H1 (cell line): ENCODE measurements at regions not wholly inside any gene's neighbourhood (a gene's known extent, or its start where the extent isn't known, plus 50 kb on each side); places are given as distances from the start of the nearest gene placed in this dataset.

ENCODE experiments used
- CTCF ChIA-PET: fragments of 300-600 bp; sonication (Branson Sonifier 250); formaldehyde crosslinking; loops from one replicate; lab custom pipeline; 2021; ENCODE audit not compliant: partially characterized antibody; lab: Charles Lee
- POLR2A ChIA-PET: fragments of 300-600 bp; sonication (Branson Sonifier 250); formaldehyde crosslinking; loops from one replicate; lab custom pipeline; 2021; ENCODE audit warnings: inconsistent platforms; ENCODE audit not compliant: partially characterized antibody; lab: Charles Lee
- DNase-seq, 2 experiments: peaks; one replicate each; pipeline versions ENCODE4 v3.0.0 to v3.0.0-alpha.2; 2010 to 2022; ENCODE audit warnings: low spot score in 2 of 2, low read depth in 1 of 2, mixed read lengths in 1 of 2
- FAIRE-seq: peaks from 2 replicates; lab custom pipeline; 2011; peaks lifted over from hg19 to GRCh38; lab: Jason Lieb, UNC
- H2AFZ ChIP-seq: 2 replicates; pipeline ENCODE4 v1.8.1; 2012; ENCODE audit warnings: low read length, inconsistent platforms
- H2AK5ac ChIP-seq: 2 replicates; pipeline ENCODE4 v1.6.1; 2013; ENCODE audit warnings: low read depth, low read length
- H2BK120ac ChIP-seq: replicated peaks from 2 replicates; pipeline ENCODE3; 2013; ENCODE audit warnings: low read depth, low read length, inconsistent platforms
- H2BK12ac ChIP-seq: 2 replicates; pipeline ENCODE4 v1.6.1; 2013; ENCODE audit warnings: low read depth, low read length
- H2BK15ac ChIP-seq: 2 replicates; pipeline ENCODE4 v1.6.1; 2013; ENCODE audit warnings: low read length
- H2BK20ac ChIP-seq: 2 replicates; pipeline ENCODE4 v1.6.1; 2013; ENCODE audit warnings: low read length
- H2BK5ac ChIP-seq: 2 replicates; pipeline ENCODE4 v1.6.1; 2013; ENCODE audit warnings: low read depth, low read length
- H3K14ac ChIP-seq: 2 replicates; pipeline ENCODE4 v1.6.1; 2013; ENCODE audit warnings: inconsistent platforms; ENCODE audit not compliant: insufficient read length
- H3K18ac ChIP-seq: 2 replicates; pipeline ENCODE4 v1.6.1; 2013; ENCODE audit warnings: low read length; ENCODE audit errors: extremely low read depth
- H3K23ac ChIP-seq: 2 replicates; pipeline ENCODE4 v1.6.1; 2013; ENCODE audit warnings: inconsistent platforms; ENCODE audit not compliant: insufficient read length
- H3K23me2 ChIP-seq: 2 replicates; pipeline ENCODE4 v1.6.1; 2013; ENCODE audit warnings: low read depth, low read length
- H3K27ac ChIP-seq: 2 replicates; pipeline ENCODE4 v1.6.1; 2011; ENCODE audit warnings: low read depth, low read length, inconsistent platforms
- H3K27me3 ChIP-seq, 4 experiments: replicated peaks in 1 of 4; 1 replicate in 1 of 4; 2 replicates in 3 of 4; pipeline versions ENCODE4 v1.6.1 to v1.8.1; 2011 to 2013; ENCODE audit warnings: low read length in 3 of 4, mild to moderate bottlenecking in 3 of 4, inconsistent platforms in 2 of 4, mixed read lengths in 2 of 4, moderate library complexity in 1 of 4; ENCODE audit not compliant: control insufficient read depth in 3 of 4, insufficient read depth in 3 of 4; ENCODE audit errors: extremely low read depth in 1 of 4
- H3K36me3 ChIP-seq, 4 experiments: 2 replicates each; pipeline versions ENCODE4 v1.6.1 to v1.8.1; 2011 to 2013; ENCODE audit warnings: mild to moderate bottlenecking in 4 of 4, low read length in 3 of 4, moderate library complexity in 2 of 4, control low read depth in 1 of 4, inconsistent platforms in 1 of 4; ENCODE audit not compliant: insufficient read depth in 4 of 4, control insufficient read depth in 2 of 4
- H3K4ac ChIP-seq: replicated peaks from 2 replicates; pipeline ENCODE3; 2013; ENCODE audit warnings: low read length, low read depth, mixed read lengths, inconsistent platforms; ENCODE audit not compliant: insufficient read length
- H3K4me1 ChIP-seq, 4 experiments: replicated peaks in 1 of 4; 1 replicate in 1 of 4; 2 replicates in 3 of 4; pipeline versions ENCODE4 v1.6.1 to v1.8.1; 2011 to 2013; ENCODE audit warnings: low read length in 3 of 4, inconsistent platforms in 2 of 4, mixed read lengths in 1 of 4; ENCODE audit not compliant: insufficient read depth in 4 of 4, control insufficient read depth in 3 of 4
- H3K4me2 ChIP-seq, 2 experiments: 2 replicates each; pipeline versions ENCODE4 v1.6.1 to v1.8.1; 2011 to 2013; ENCODE audit warnings: low read depth in 2 of 2, low read length in 2 of 2, control low read depth in 1 of 2, inconsistent platforms in 1 of 2, mild to moderate bottlenecking in 1 of 2; ENCODE audit not compliant: insufficient read depth in 1 of 2
- H3K4me3 ChIP-seq, 4 experiments: fragments of 200-600, 300-600 bp in 1 of 4; sonication (generic), shearing (Covaris generic), sonication (Bioruptor Twin) in 1 of 4; 2 replicates each; pipeline versions ENCODE4 v1.5.1 to v1.8.1; 2011 to 2016; ENCODE audit warnings: low read length in 4 of 4, low read depth in 3 of 4, control low read depth in 2 of 4, inconsistent platforms in 2 of 4, mild to moderate bottlenecking in 2 of 4, mixed read lengths in 1 of 4, moderate library complexity in 1 of 4; ENCODE audit not compliant: insufficient read depth in 2 of 4; ENCODE audit errors: extremely low read depth in 1 of 4
- H3K56ac ChIP-seq: replicated peaks from 2 replicates; pipeline ENCODE3; 2013; ENCODE audit warnings: low read depth, mild to moderate bottlenecking, mixed read lengths, low read length, inconsistent platforms; ENCODE audit not compliant: insufficient read length
- H3K79me1 ChIP-seq: 2 replicates; pipeline ENCODE4 v1.6.1; 2013; ENCODE audit warnings: low read depth, low read length, control low read depth
- H3K79me2 ChIP-seq, 2 experiments: 2 replicates each; pipeline versions ENCODE4 v1.6.1 to v1.8.1; 2012 to 2013; ENCODE audit warnings: low read length in 2 of 2, mild to moderate bottlenecking in 2 of 2, inconsistent platforms in 1 of 2; ENCODE audit not compliant: insufficient read depth in 2 of 2, control insufficient read depth in 1 of 2
- H3K9ac ChIP-seq, 4 experiments: replicated peaks in 1 of 4; 1 replicate in 1 of 4; 2 replicates in 3 of 4; pipeline versions ENCODE4 v1.6.1 to v1.8.1; 2011 to 2013; ENCODE audit warnings: low read depth in 3 of 4, low read length in 3 of 4, control low read depth in 2 of 4, mild to moderate bottlenecking in 2 of 4, moderate library complexity in 2 of 4, inconsistent platforms in 1 of 4; ENCODE audit errors: extremely low read depth in 1 of 4
- H3K9me3 ChIP-seq, 2 experiments: 2 replicates each; pipeline versions ENCODE4 v1.6.1 to v1.8.1; 2012 to 2013; ENCODE audit warnings: mild to moderate bottlenecking in 2 of 2, moderate library complexity in 2 of 2, control low read depth in 1 of 2, inconsistent platforms in 1 of 2, low read depth in 1 of 2, low read length in 1 of 2, mixed read lengths in 1 of 2; ENCODE audit not compliant: insufficient read depth in 2 of 2
- H4K20me1 ChIP-seq, 2 experiments: replicated peaks in 1 of 2; 2 replicates each; pipeline versions ENCODE3 to v1.8.1; 2011 to 2013; ENCODE audit warnings: inconsistent platforms in 2 of 2, low read length in 2 of 2, mild to moderate bottlenecking in 1 of 2; ENCODE audit not compliant: insufficient read depth in 2 of 2, control insufficient read depth in 1 of 2
- H4K5ac ChIP-seq: 2 replicates; pipeline ENCODE4 v1.6.1; 2013; ENCODE audit warnings: low read length, low read depth, mixed read lengths, inconsistent platforms; ENCODE audit not compliant: insufficient read length
- H4K8ac ChIP-seq: 2 replicates; pipeline ENCODE4 v1.8.0; 2013; ENCODE audit warnings: mild to moderate bottlenecking, moderate library complexity, low read length, inconsistent platforms; ENCODE audit not compliant: insufficient read depth; ENCODE audit errors: extremely low read depth
- H4K91ac ChIP-seq: replicated peaks from 2 replicates; pipeline ENCODE3; 2013; ENCODE audit warnings: low read length, mixed read lengths, inconsistent platforms; ENCODE audit not compliant: insufficient read length
- CBX8 ChIP-seq: fragments of 300-800, 300-1000 bp; sonication (generic); IDR thresholded peaks from 2 replicates; pipeline ENCODE4 v1.7.1; 2016; ENCODE audit warnings: low read depth, low read length, borderline replicate concordance
- EGR1 ChIP-seq: IDR thresholded peaks from 2 replicates; pipeline ENCODE4 v1.6.1; 2011; ENCODE audit warnings: low read depth, low read length, borderline replicate concordance
- HDAC6 ChIP-seq: IDR thresholded peaks from one replicate; pipeline ENCODE4 v1.7.1; 2012; ENCODE audit warnings: low read depth, mild to moderate bottlenecking, inconsistent platforms, low read length, moderate library complexity
- KDM5A ChIP-seq: fragments of 200-600 bp; IDR thresholded peaks from 2 replicates; pipeline ENCODE4 v1.7.1; 2012; ENCODE audit warnings: mild to moderate bottlenecking, low read length, inconsistent platforms, mixed read lengths
- MAFK ChIP-seq: IDR thresholded peaks from 2 replicates; pipeline ENCODE4 v1.6.1; 2012; ENCODE audit warnings: low read depth, mild to moderate bottlenecking, improper control_type of control experiment, low read length
- TCF12 ChIP-seq: IDR thresholded peaks from 2 replicates; pipeline ENCODE4 v1.6.1; 2011; ENCODE audit warnings: low read depth, mild to moderate bottlenecking, low read length
- WGBS, 2 experiments: shearing (Covaris generic) in 1 of 2; methylation state at CpG; one replicate each; pipeline versions ENCODE4 v1.1.6 to v1.1.7; 2013 to 2015; ENCODE audit warnings: low lambda C conversion rate in 2 of 2, mixed read lengths in 2 of 2, inconsistent platforms in 1 of 2, low coverage in 1 of 2, missing lambda C conversion rate in 1 of 2; ENCODE audit not compliant: insufficient replicate concordance in 2 of 2, insufficient coverage in 1 of 2, insufficient read length in 1 of 2; ENCODE audit errors: extremely low coverage in 1 of 2, missing lambda C conversion rate in 1 of 2; 5-methylcytosine and 5-hydroxymethylcytosine counted together

DNA sequence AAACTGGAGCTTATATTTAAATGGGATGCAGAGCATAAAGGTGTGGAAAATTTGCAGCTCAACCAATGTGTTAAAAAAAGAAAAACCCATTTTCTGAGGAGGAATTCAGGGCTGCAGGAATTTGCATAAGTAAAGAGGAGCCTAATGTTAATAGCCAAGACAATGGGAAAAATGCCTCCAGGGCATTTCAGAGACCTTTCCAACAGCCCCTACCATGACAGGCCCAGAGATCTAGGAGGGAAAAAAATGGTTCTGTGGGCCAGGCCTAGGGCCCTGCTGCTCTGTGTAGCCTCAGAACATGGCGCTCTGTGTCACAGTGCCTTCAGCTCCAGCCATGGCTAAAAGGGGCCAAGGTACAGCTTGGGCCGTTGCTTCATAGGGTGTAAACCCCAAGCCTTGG, 719.7 kb upstream of the ACVR2A start:
- Histone ChIP-seq H2BK120ac (no peak overlapping the region), H3K36me3 (peaks cover 0 to 3% (median 0%) of the 10 kb centered on the region in 4 experiments; a peak in 1 of 8 replicates), H3K23me2 (no peaks in the 10 kb centered on the region), H2BK20ac (0 out of 2 replicates have a peak overlapping the region, but pooled peaks have one; percentile 73), H2AFZ (no peak overlapping the region), H3K4me1 (peaks cover 0 to 2% (median 0%) of the 10 kb centered on the region in 4 experiments; a peak in 1 of 7 replicates), H4K91ac (no peak overlapping the region), H3K27me3 (no peaks in the 10 kb centered on the region), H2BK15ac (no peak overlapping the region), H2BK12ac (no peak overlapping the region), H3K9me3 (peaks cover 4 to 15% of the 10 kb centered on the region in 2 experiments; a peak in 3 of 4 replicates), H3K9ac (no peak overlapping the region), H3K4me2 (no peak overlapping the region), H3K14ac (no peak overlapping the region), H3K4me3 (no peak overlapping the region)
- ChIA-PET POLR2A (no interaction called here), CTCF (no interaction called here)
- FAIRE-seq (no peak), DNase-seq (no peak)
- WGBS, 2 experiments = 95% methylated on average over 2 of the region's 2 CpGs; no CpG with 5 or more reads in 1 of the 2 experiments
- TF ChIP-seq KDM5A = no peak
- TF ChIP-seq TCF12 = no peak
- no peak for TF ChIP-seq CBX8
- TF ChIP-seq EGR1 = no peak
- TF ChIP-seq HDAC6 = no peak
- no peak for TF ChIP-seq MAFK
- TF ChIP-seq, all 59 proteins: peak for 0
- H3K23ac ChIP-seq = no peak overlapping the region
- H3K18ac ChIP-seq = no peak overlapping the region
- no peaks in the 10 kb centered on the region for H3K79me1 ChIP-seq
- no peaks in the 10 kb centered on the region for H3K79me2 ChIP-seq
- H4K8ac ChIP-seq = no peak overlapping the region
- H2BK5ac ChIP-seq = peak overlapping the region; percentile 72; the same call in 1 of the 2 replicates
- H2AK5ac ChIP-seq = no peak overlapping the region
- no peak overlapping the region for H3K4ac ChIP-seq
- H3K27ac ChIP-seq = no peak overlapping the region; the same call in 1 of the 2 replicates
- no peaks in the 10 kb centered on the region for H4K20me1 ChIP-seq
- no peak overlapping the region for H3K56ac ChIP-seq
- H4K5ac ChIP-seq = no peak overlapping the region
